ENCODE measurements at regions not wholly inside any gene's neighbourhood (a gene's known extent, or its start where the extent isn't known, plus 50 kb on each side); places are given as distances from the start of the nearest gene placed in this dataset.

DNA sequence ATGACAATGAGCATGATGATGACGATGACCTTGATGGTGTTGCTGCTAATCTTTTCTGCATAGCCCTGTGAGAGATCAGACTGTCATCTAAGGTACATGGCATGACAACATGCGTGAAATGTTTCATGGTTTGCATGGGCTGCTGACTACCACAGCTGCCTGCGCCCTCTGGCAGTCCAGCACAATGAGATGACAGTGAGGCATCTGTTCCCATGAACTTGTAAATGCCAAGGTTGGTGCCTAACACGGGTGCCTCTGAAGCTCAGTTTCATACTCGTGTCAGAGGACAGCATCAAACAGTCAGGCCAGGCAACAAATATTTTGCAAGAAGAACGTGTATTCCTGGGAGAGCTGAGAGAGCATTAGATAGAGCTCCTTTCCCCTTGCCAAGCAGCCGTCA, 122.0 kb upstream of the PRKCQ start:
- no peaks in the 10 kb centered on the region for H3K9me3 ChIP-seq (replicated peaks; ENCODE audit: control insufficient read depth, insufficient read depth, low read length)
- H3K9me1 ChIP-seq (replicated peaks; ENCODE audit: control insufficient read depth, extremely low read depth, insufficient read depth, low read length), result no peaks in the 10 kb centered on the region
- H2AFZ ChIP-seq (ENCODE audit: low read depth, low read length), result no peak overlapping the region
- no peak for DNase-seq (ENCODE audit: low read depth, low spot score)
- POLR2A ChIA-PET, result no interaction called here
- dilution Hi-C loops (cut with MboI; ENCODE audit: extremely low pct_ligation_motif_present, low sequenced_read_pairs) (no loop called here), intact Hi-C loops (cut with micrococcal nuclease) (no loop called here)
- H3K27ac ChIP-seq (ENCODE audit: insufficient read depth, low read depth, low read length), result no peak overlapping the region
- H3K79me2 ChIP-seq (ENCODE audit: control insufficient read depth, insufficient read depth, low read length), result no peaks in the 10 kb centered on the region
- H3K27me3 ChIP-seq (ENCODE audit: control insufficient read depth in 2 of 2, insufficient read depth in 2 of 2, low read length in 2 of 2), result peaks cover 0 to 2% of the 10 kb centered on the region in 2 experiments
- BruUV-seq (replicated peaks), result no TSS peak
- no peak overlapping the region for H3K4me2 ChIP-seq (ENCODE audit: insufficient read depth, low read length)
- no peak for FAIRE-seq
- H3K4me1 ChIP-seq (ENCODE audit: control insufficient read depth, extremely low read depth, insufficient read depth, low read length), result no peaks in the 10 kb centered on the region
- TF ChIP-seq POLR2A (IDR thresholded peaks at IDR 0.05; ENCODE audit: low read depth, low read length), result no peak
- no peak for TF ChIP-seq GATA2 (IDR thresholded peaks at IDR 0.05; ENCODE audit: insufficient read depth, insufficient read length, low read depth, low read length)
- no peak for TF ChIP-seq EZH2 (IDR thresholded peaks at IDR 0.05; ENCODE audit: borderline replicate concordance, low read depth, low read length, severe bottlenecking)
- TF ChIP-seq MYC (IDR thresholded peaks at IDR 0.05; ENCODE audit: low read depth, low read length), result no peak
- TF ChIP-seq, protein P1, sequence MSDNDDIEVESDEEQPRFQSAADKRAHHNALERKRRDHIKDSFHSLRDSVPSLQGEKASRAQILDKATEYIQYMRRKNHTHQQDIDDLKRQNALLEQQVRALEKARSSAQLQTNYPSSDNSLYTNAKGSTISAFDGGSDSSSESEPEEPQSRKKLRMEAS (IDR thresholded peaks at IDR 0.05; ENCODE audit: insufficient read depth, insufficient read length), result no peak
- no peak for TF ChIP-seq FOS (IDR thresholded peaks at IDR 0.05; ENCODE audit: borderline replicate concordance, insufficient read depth, low read length)
- no peak for TF ChIP-seq JUN (IDR thresholded peaks at IDR 0.05; ENCODE audit: borderline replicate concordance, insufficient read depth, insufficient read length, low read depth)
- no peak for TF ChIP-seq POLR2AphosphoS5 (IDR thresholded peaks at IDR 0.05; ENCODE audit: insufficient read depth, low read depth, low read length)
- TF ChIP-seq, protein P2, sequence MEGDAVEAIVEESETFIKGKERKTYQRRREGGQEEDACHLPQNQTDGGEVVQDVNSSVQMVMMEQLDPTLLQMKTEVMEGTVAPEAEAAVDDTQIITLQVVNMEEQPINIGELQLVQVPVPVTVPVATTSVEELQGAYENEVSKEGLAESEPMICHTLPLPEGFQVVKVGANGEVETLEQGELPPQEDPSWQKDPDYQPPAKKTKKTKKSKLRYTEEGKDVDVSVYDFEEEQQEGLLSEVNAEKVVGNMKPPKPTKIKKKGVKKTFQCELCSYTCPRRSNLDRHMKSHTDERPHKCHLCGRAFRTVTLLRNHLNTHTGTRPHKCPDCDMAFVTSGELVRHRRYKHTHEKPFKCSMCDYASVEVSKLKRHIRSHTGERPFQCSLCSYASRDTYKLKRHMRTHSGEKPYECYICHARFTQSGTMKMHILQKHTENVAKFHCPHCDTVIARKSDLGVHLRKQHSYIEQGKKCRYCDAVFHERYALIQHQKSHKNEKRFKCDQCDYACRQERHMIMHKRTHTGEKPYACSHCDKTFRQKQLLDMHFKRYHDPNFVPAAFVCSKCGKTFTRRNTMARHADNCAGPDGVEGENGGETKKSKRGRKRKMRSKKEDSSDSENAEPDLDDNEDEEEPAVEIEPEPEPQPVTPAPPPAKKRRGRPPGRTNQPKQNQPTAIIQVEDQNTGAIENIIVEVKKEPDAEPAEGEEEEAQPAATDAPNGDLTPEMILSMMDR (IDR thresholded peaks at IDR 0.05; ENCODE audit: extremely low read depth in 1 of 2, insufficient read depth in 1 of 2, low read depth in 1 of 2, low read length in 2 of 2), result no peak
- H3K9ac ChIP-seq (replicated peaks; ENCODE audit: extremely low read depth, insufficient read depth, low read length), result no peak overlapping the region
- no peak overlapping the region for H3K4me3 ChIP-seq (replicated peaks in 1 of 3; ENCODE audit: insufficient read depth in 1 of 3, low read depth in 1 of 3, low read length in 3 of 3)
- H3K36me3 ChIP-seq (ENCODE audit: control insufficient read depth in 2 of 2, extremely low read depth in 1 of 2, insufficient read depth in 2 of 2, low read length in 2 of 2), result no peaks in the 10 kb centered on the region
- CTCF ChIA-PET, result no interaction called here
- no peaks in the 10 kb centered on the region for H4K20me1 ChIP-seq (replicated peaks; ENCODE audit: control insufficient read depth, extremely low read depth, insufficient read depth, low read length)
